ENCODE measurements at regions not wholly inside any gene's neighbourhood (a gene's known extent, or its start where the extent isn't known, plus 50 kb on each side); places are given as distances from the start of the nearest gene placed in this dataset.

DNA sequence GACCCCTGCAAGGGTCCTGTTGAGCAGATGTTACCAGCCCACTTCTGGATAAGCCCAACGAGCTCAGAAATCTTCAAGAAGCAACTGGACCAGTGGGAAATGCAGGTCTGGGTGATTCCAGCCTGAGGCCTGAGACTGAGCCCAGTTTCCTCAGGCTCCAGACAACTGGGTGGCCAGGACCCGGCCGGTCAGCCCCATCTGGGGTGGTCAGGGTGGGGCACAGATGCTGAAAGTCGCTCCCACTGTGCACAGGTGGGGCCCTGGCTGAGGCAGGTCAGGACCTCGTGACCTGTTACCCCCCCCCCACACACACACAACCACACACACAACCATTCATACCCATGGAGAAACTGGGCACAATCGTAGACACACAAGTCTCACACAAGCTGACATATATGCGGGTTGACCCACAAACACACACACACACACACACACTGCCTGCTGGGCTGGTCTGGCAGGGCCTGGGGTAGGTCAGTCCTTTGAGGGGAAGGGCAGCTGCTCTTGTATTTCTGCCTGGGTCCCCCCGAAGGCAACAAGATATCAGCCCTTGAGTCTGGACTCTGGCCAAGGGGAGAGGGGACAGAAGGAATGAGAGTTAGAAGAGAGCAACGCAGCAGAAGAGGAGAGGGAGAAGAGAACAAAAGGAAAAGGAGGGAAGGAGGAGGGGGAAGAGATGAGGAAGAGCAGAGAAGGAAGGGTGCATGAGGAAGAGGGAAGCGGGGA, 99.0 kb upstream of the CDH5 start:
- 71 to 77% methylated on average over 6 to 8 of the region's 10 CpGs for WGBS, 2 donors

DNA sequence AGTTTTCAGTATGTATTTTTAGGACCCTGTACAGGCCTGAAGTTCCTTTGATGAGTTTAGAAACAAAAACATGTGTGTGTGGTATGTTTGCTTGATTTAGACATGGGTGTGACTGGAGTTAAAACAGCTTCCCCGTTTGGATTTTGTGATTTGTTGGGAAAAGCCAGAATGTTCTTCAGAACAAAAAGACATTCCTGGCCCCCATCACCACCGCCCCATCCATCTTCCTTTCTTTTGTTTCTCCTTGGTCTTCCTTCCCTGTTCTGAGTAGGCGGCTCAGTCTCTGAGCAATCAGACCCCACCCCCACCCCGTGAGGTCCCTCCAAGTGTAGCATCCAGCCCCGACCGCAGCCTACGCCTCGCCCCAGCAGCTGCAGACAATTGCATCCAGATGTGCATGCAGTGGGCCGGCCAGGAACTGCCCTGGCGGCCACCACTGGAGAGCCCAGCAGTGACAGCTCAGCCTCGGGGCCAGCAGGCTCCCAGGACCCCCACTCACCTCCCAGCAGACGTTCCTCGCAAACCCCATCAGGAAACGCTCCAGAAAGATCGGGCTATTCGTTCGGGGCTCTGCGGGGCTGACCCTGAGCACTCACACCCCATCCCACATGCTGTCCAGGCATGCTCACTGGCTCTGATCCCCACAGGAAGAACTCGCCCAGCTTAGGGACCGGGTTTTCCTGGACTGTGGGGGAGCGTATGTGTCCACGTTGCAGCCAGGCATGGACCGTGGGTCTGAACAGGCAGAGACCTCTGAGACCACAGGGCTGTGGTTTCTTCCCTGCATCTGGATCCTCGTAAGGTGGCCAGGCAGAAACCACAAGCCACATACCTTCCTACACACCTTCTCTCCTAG, 99.8 kb upstream of the CDH5 start:
- Histone ChIP-seq H3K4me3 (replicated peaks in 1 of 3) (no peak overlapping the region), H3K9me3 (no peaks in the 10 kb centered on the region), H3K36me3 (no peaks in the 10 kb centered on the region), H3K27me3 (no peaks in the 10 kb centered on the region), H3K4me1 (peaks cover 3 to 13% of the 10 kb centered on the region in 2 donors), H3K27ac (no peak overlapping the region)
- intact Hi-C loops (cut with DNase I): no loop called here
- TF ChIP-seq, protein P1, sequence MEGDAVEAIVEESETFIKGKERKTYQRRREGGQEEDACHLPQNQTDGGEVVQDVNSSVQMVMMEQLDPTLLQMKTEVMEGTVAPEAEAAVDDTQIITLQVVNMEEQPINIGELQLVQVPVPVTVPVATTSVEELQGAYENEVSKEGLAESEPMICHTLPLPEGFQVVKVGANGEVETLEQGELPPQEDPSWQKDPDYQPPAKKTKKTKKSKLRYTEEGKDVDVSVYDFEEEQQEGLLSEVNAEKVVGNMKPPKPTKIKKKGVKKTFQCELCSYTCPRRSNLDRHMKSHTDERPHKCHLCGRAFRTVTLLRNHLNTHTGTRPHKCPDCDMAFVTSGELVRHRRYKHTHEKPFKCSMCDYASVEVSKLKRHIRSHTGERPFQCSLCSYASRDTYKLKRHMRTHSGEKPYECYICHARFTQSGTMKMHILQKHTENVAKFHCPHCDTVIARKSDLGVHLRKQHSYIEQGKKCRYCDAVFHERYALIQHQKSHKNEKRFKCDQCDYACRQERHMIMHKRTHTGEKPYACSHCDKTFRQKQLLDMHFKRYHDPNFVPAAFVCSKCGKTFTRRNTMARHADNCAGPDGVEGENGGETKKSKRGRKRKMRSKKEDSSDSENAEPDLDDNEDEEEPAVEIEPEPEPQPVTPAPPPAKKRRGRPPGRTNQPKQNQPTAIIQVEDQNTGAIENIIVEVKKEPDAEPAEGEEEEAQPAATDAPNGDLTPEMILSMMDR (IDR thresholded peaks at IDR 0.05): no peak
- no peak for TF ChIP-seq POLR2A (IDR thresholded peaks at IDR 0.05)
- DNase-seq: peak in 1 of 2 donors; percentile 17
- WGBS, 2 donors: 47 to 48% methylated on average over 12 to 23 of the region's 24 CpGs

More for the DNA sequence above, 99.0 kb upstream of the CDH5 start:
- no peak for DNase-seq
- TF ChIP-seq POLR2A (IDR thresholded peaks at IDR 0.05): no peak
- TF ChIP-seq, protein P1 (IDR thresholded peaks at IDR 0.05): no peak
- Histone ChIP-seq H3K4me3 (replicated peaks in 1 of 3) (no peak overlapping the region), H3K27me3 (no peaks in the 10 kb centered on the region), H3K36me3 (no peaks in the 10 kb centered on the region), H3K27ac (no peak overlapping the region), H3K9me3 (no peaks in the 10 kb centered on the region), H3K4me1 (peaks cover 3 to 13% of the 10 kb centered on the region in 2 donors)
- intact Hi-C loops (cut with DNase I): no loop called here

DNA sequence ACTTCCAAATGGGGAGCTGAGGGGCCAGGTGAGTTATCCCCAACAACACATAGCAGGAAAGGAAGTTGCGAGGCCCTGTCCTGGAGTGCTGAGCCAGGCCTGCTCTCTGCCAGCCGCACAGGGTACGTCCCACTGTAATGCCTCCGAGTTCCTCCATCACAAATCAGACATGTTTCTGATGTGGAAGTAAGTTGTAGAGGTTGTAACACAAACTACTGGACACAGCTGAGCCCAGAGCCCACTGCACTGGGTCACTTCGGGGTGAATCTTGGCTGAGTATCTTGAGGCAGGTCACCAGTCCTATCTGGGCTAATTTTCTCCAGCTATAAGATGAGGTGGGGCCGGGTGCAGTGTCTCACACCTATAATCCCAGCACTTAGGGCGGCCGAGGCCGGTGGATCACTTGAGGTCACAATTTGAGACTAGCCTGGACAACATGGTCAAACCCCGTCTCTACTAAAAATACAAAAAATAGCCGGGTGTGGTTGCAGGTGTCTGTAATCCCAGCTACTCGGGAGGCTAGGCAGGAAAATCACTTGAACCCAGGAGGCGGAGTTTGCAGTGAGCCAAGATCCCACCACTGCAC, 100.8 kb upstream of the CDH5 start:
- H3K27ac ChIP-seq: peak overlapping the region in 1 of 3 donors; percentile 17

DNA sequence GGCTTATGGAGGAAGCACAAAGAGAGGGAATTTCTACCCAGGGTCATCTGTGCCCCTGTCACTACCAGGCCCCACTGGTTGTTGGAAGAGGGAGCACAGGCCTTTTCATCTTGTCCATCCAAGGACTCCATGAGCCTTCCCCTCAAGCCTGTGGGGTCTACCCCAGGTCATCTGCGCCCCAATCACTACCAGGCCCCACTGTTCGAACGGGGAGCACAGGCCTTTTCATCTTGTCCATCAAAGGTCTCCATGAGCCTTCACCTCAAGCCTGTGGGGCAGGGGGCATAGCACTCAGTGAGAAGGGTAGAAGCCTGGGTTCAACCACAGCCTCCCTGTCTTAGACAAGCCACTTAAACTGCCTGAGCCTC, 101.5 kb upstream of the CDH5 start:
- no peak for DNase-seq
- H3K4me1 ChIP-seq: peaks cover under 1 to 5% of the 10 kb centered on the region in 2 donors

More for the DNA sequence above, 100.8 kb upstream of the CDH5 start:
- H3K4me1 ChIP-seq: peaks cover 3 to 11% of the 10 kb centered on the region in 2 donors
- no peaks in the 10 kb centered on the region for H3K27me3 ChIP-seq
- H3K4me3 ChIP-seq (replicated peaks in 1 of 3): no peak overlapping the region
- intact Hi-C loops (cut with DNase I): no loop called here
- no peak for DNase-seq
- TF ChIP-seq, protein P1 (IDR thresholded peaks at IDR 0.05): no peak
- TF ChIP-seq POLR2A (IDR thresholded peaks at IDR 0.05): no peak
- H3K36me3 ChIP-seq: no peaks in the 10 kb centered on the region
- no peaks in the 10 kb centered on the region for H3K9me3 ChIP-seq
- WGBS, 2 donors: 89 to 92% methylated on average over 11 to 13 of the region's 13 CpGs

More for the DNA sequence above, 101.5 kb upstream of the CDH5 start:
- H3K27ac ChIP-seq: no peak overlapping the region
- no peak for TF ChIP-seq POLR2A (IDR thresholded peaks at IDR 0.05)
- TF ChIP-seq, protein P1 (IDR thresholded peaks at IDR 0.05): no peak
- H3K36me3 ChIP-seq: no peaks in the 10 kb centered on the region
- H3K9me3 ChIP-seq: no peaks in the 10 kb centered on the region
- intact Hi-C loops (cut with DNase I): no loop called here
- no peak overlapping the region for H3K4me3 ChIP-seq (replicated peaks in 1 of 3)
- no peaks in the 10 kb centered on the region for H3K27me3 ChIP-seq
- WGBS, 2 donors: 63 to 64% methylated on average over 3 of the region's 3 CpGs
